ENCODE measurements at regions not wholly inside any gene's neighbourhood (a gene's known extent, or its start where the extent isn't known, plus 50 kb on each side); places are given as distances from the start of the nearest gene placed in this dataset.
"Not testable (repeated sequence)": the region's sequence is repeated elsewhere in the genome, so short reads cannot be mapped to it uniquely, and the experiment has no call there.

DNA sequence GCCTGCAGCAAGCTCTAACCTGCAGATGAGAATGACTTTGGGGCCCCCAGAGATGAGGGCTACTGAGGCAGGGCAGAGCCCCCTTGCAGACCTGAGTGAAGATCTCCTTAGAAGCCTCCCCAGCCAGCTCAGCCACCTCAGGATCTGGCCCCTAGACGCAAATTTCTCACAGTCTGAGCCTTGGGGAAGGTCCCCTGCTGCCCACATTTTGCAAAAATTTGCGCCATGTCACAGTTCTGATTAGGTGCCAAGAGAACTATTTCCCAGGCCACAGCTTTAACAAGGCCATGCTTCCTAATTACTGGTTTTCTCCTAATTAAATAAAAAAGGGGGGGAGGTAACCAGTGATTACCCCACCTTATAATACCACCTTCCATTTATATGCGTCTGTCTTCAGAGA is 81.0 kb upstream of the HES1 start:
- CTCF ChIA-PET, result no interaction called here
- POLR2A ChIA-PET (ENCODE audit: low non-redundant PET), result no interaction called here
- DNase-seq (ENCODE audit: low spot score), result no peak
- H3K27ac ChIP-seq, result no peak overlapping the region
- TF ChIP-seq, protein P1, sequence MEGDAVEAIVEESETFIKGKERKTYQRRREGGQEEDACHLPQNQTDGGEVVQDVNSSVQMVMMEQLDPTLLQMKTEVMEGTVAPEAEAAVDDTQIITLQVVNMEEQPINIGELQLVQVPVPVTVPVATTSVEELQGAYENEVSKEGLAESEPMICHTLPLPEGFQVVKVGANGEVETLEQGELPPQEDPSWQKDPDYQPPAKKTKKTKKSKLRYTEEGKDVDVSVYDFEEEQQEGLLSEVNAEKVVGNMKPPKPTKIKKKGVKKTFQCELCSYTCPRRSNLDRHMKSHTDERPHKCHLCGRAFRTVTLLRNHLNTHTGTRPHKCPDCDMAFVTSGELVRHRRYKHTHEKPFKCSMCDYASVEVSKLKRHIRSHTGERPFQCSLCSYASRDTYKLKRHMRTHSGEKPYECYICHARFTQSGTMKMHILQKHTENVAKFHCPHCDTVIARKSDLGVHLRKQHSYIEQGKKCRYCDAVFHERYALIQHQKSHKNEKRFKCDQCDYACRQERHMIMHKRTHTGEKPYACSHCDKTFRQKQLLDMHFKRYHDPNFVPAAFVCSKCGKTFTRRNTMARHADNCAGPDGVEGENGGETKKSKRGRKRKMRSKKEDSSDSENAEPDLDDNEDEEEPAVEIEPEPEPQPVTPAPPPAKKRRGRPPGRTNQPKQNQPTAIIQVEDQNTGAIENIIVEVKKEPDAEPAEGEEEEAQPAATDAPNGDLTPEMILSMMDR (conservative IDR thresholded peaks at IDR 0.05; ENCODE audit: low read depth), result no peak

GRCh38 chr3:194056323-194056722 is 79.6 kb upstream of the HES1 start:
- POLR2A ChIA-PET (ENCODE audit: low non-redundant PET); DNase-seq (ENCODE audit: low spot score); CTCF ChIA-PET; H3K27ac ChIP-seq: not testable (repeated sequence)

- H3K27ac ChIP-seq, result no peak overlapping the region
- CTCF ChIA-PET, result no interaction called here
- TF ChIP-seq, protein P1 (conservative IDR thresholded peaks at IDR 0.05; ENCODE audit: low read depth), result no peak
- POLR2A ChIA-PET (ENCODE audit: low non-redundant PET), result no interaction called here
- no peak for DNase-seq (ENCODE audit: low spot score)
Measured at GRCh38 chr3:194056731-194057415, 79.1 kb upstream of the HES1 start.

GRCh38 chr3:194057570-194058188 is 78.3 kb upstream of the HES1 start:
- DNase-seq (ENCODE audit: low spot score), result no peak
- peak overlapping the region; percentile 67 for H3K27ac ChIP-seq
- ChIA-PET CTCF (no interaction called here), POLR2A (ENCODE audit: low non-redundant PET) (no interaction called here)
- TF ChIP-seq, protein P1 (conservative IDR thresholded peaks at IDR 0.05; ENCODE audit: low read depth), result no peak

DNA sequence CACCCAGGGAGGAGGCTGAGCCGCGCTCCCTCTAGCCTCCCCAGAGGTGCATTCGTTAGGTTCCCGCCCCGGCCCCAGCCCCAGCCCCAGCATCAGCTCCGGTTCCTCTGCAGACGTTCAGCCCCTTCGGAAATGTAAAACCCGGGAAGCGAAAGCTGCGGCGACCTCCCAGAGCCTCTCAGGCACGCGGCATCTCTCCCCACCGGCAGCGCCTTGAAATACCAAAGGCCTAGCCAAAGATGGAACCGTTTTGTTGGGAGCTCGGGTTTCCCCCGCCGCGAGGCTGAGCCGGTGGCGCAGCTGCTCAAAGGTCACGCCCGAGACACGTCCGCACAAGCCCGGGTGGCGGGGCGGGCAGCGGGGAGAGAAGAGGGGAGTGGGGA is 77.8 kb upstream of the HES1 start:
- peak overlapping the region; percentile 67 for H3K27ac ChIP-seq
- ChIA-PET POLR2A (ENCODE audit: low non-redundant PET) (no interaction called here), CTCF (interaction anchor here (0.5 kb wide), 1 partner anchor 1837 kb away, joined by 3 read pairs; no protein-coding TSS in a partner anchor)
- TF ChIP-seq, protein P1 (conservative IDR thresholded peaks at IDR 0.05; ENCODE audit: low read depth), result no peak
- peak; percentile 66 for DNase-seq (ENCODE audit: low spot score)

GRCh38 chr3:194058753-194059152 is 77.2 kb upstream of the HES1 start:
- TF ChIP-seq, protein P1 (conservative IDR thresholded peaks at IDR 0.05; ENCODE audit: low read depth), result no peak
- ChIA-PET CTCF (interaction anchor here (0.5 kb wide), 1 partner anchor 1836 kb away, joined by 3 read pairs; no protein-coding TSS in a partner anchor), POLR2A (ENCODE audit: low non-redundant PET) (no interaction called here)
- DNase-seq (ENCODE audit: low spot score), result no peak
- H3K27ac ChIP-seq, result peak overlapping the region; percentile 67

DNA sequence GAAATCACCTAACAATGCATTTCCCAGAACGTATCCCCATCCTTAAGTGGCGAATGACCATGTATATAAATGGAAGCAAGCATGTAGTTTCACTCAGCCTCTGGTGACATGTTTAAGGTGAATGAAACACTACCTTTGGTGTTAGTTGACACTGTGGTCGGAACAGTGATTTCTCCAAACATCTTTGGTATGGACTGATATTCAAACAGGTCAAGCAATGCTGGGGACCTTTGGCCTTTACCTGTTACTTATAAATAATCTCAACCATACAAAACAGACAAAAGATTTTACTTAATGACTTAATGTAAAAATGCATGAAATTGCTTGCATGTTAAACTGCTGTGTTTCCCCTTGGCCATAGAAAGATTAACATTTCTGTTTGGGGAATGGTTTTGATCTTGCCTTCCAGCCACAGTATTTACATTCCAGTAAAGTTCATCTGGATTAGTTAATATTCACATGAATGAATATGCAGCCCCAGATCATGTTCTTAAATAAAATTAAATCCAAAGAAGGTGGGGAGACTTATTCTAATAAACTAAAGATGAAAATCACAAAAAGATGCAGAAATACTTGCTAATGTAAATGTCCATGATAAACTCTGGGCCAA is 74.4 kb upstream of the HES1 start:
- ChIA-PET POLR2A (ENCODE audit: low non-redundant PET) (no interaction called here), CTCF (no interaction called here)
- no peak overlapping the region for H3K27ac ChIP-seq
- no peak for DNase-seq (ENCODE audit: low spot score)
- TF ChIP-seq, protein P1 (conservative IDR thresholded peaks at IDR 0.05; ENCODE audit: low read depth), result no peak

All from RWPE1 (cell line).